ENCODE measurements at regions not wholly inside any gene's neighbourhood (a gene's known extent, or its start where the extent isn't known, plus 50 kb on each side); places are given as distances from the start of the nearest gene placed in this dataset.
"Not testable (repeated sequence)": the region's sequence is repeated elsewhere in the genome, so short reads cannot be mapped to it uniquely, and the experiment has no call there.

DNA sequence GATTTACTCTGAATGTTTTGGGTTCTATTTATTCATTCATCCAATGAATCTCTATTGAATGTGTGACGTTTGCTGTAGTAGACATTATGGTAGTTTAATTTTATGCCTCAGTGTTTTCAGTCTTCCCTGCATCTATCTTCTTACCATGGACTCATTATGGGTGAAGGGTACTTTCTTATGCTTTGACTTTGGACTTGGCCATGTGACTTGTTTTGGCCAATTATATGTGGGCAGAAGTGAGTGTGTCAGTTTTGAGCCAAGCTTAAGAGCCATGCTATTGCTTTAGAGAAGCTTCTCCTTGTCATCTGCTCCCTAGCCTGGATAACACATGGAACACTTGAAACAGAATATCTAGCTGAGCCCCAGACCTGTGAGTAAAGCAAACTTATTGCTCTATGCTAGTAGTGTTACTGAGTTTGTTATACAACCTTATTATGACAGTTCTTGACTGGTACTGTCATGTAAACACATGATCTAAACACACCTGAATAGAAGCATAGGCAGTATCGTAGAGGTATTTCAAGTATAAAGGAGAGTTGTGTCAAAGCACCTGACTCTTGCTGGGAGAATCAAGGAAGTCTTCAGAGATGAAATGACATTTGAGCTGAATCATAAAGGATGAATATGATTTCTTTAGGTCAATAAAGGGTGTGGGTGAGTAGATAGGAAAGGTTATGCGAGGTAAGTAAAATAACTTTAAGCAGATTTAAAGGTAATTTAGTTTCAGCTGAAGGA, 128.4 kb downstream of the NAA11 start:
- 100% methylated on average over 1 of the region's 3 CpGs for WGBS (ENCODE audit: extremely low coverage, insufficient read length, low lambda C conversion rate)
- H3K56ac ChIP-seq (ENCODE audit: insufficient read length, low read depth, low read length), result no peak overlapping the region
- no peak overlapping the region for H2BK12ac ChIP-seq (ENCODE audit: insufficient read length, low read depth, low read length)

DNA sequence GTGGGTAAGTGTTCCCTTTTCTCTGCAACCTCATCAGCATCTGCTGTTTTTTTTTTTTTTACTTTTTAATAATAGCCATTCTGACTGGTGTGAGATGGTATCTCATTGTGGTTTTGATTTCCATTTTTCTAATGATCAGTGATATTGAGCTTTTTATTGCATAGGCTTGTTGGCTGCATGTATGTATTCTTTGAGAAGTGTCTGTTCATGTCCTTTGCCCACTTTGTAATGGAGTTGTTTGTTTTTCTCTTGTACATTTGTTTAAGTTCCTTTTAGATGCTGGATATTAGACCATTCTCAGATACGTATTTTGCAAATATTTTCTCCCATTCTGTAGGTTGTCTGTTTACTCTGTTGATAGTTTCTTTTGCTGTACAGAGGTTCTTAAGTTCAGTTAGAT, 134.6 kb downstream of the NAA11 start:
- not testable (repeated sequence) for H2AK5ac ChIP-seq (ENCODE audit: insufficient read length, low read length); DNase-seq; H2AFZ ChIP-seq (ENCODE audit: low read length); H3K4me1 Mint-ChIP-seq; H3K4me2 ChIP-seq (ENCODE audit: insufficient read depth, insufficient read length, low read length); H2BK20ac ChIP-seq (ENCODE audit: low read depth, low read length, poor library complexity, severe bottlenecking); H3K18ac ChIP-seq (ENCODE audit: insufficient read length, low read depth, low read length); H3K23me2 ChIP-seq (ENCODE audit: insufficient read length, low read depth, low read length, poor library complexity, severe bottlenecking); H3K14ac ChIP-seq (ENCODE audit: insufficient read depth, low read length); H3K4me1 ChIP-seq (ENCODE audit: insufficient read depth, low read length); H4K5ac ChIP-seq (ENCODE audit: insufficient read length, low read depth, low read length); H3K4ac ChIP-seq (ENCODE audit: low read depth, low read length); H2BK12ac ChIP-seq (ENCODE audit: insufficient read length, low read depth, low read length); H3K27me3 ChIP-seq (ENCODE audit: insufficient read depth, low read length); H3K56ac ChIP-seq (ENCODE audit: insufficient read length, low read depth, low read length); H4K8ac ChIP-seq (replicated peaks; ENCODE audit: insufficient read length, low read depth, low read length); H4K91ac ChIP-seq (ENCODE audit: insufficient read length, low read depth, low read length); H4K20me1 ChIP-seq (ENCODE audit: control insufficient read depth, insufficient read depth, insufficient read length); H3K27ac Mint-ChIP-seq; H3K9me3 ChIP-seq (ENCODE audit: control insufficient read depth, low read depth, low read length); H2BK120ac ChIP-seq (ENCODE audit: low read depth, low read length, poor library complexity, severe bottlenecking); H2BK15ac ChIP-seq (ENCODE audit: low read depth, low read length); H2BK5ac ChIP-seq (ENCODE audit: insufficient read length, low read length); H3K27me3 Mint-ChIP-seq (ENCODE audit: low read depth); H3T11ph ChIP-seq (ENCODE audit: low read length); H3K79me2 ChIP-seq (ENCODE audit: insufficient read depth, low read length); H3K79me1 ChIP-seq (ENCODE audit: insufficient read depth, low read depth, low read length, poor library complexity, severe bottlenecking); H3K27ac ChIP-seq (ENCODE audit: insufficient read length, low read depth, low read length); H3K23ac ChIP-seq (ENCODE audit: insufficient read length, low read depth, low read length); H3K4me3 Mint-ChIP-seq; H3K9ac ChIP-seq (ENCODE audit: extremely low read depth, insufficient read length, low read length)
- WGBS (ENCODE audit: extremely low coverage, insufficient read length, low lambda C conversion rate), result no CpG with 5 or more reads among the region's 1 CpG
- Mint-ChIP-seq H3K36me3 (ENCODE audit: insufficient read depth in 1 of 3, low read depth in 3 of 3) (peaks cover 2 to 16% (median 10%) of the 10 kb centered on the region in 3 experiments; a peak in 6 of 7 replicates), H3K9me3 (peaks cover 12 to 19% of the 10 kb centered on the region in 2 experiments)

More for the DNA sequence above, 128.4 kb downstream of the NAA11 start:
- Histone ChIP-seq H3K14ac (ENCODE audit: insufficient read depth, low read length) (no peak overlapping the region), H3T11ph (ENCODE audit: low read length) (no peak overlapping the region), H3K27me3 (ENCODE audit: insufficient read depth, low read length) (no peaks in the 10 kb centered on the region), H3K79me2 (ENCODE audit: insufficient read depth, low read length) (no peaks in the 10 kb centered on the region), H3K23ac (ENCODE audit: insufficient read length, low read depth, low read length) (no peak overlapping the region), H2BK15ac (ENCODE audit: low read depth, low read length) (no peak overlapping the region), H2BK5ac (ENCODE audit: insufficient read length, low read length) (no peak overlapping the region), H3K27ac (ENCODE audit: insufficient read length, low read depth, low read length) (no peak overlapping the region), H3K4ac (ENCODE audit: low read depth, low read length) (no peak overlapping the region), H2AFZ (ENCODE audit: low read length) (no peak overlapping the region), H4K5ac (ENCODE audit: insufficient read length, low read depth, low read length) (no peak overlapping the region), H2BK20ac (ENCODE audit: low read depth, low read length, poor library complexity, severe bottlenecking) (no peak overlapping the region), H2AK5ac (ENCODE audit: insufficient read length, low read length) (no peak overlapping the region), H4K91ac (ENCODE audit: insufficient read length, low read depth, low read length) (no peak overlapping the region), H4K20me1 (ENCODE audit: control insufficient read depth, insufficient read depth, insufficient read length) (no peaks in the 10 kb centered on the region), H3K79me1 (ENCODE audit: insufficient read depth, low read depth, low read length, poor library complexity, severe bottlenecking) (no peaks in the 10 kb centered on the region), H3K18ac (ENCODE audit: insufficient read length, low read depth, low read length) (no peak overlapping the region), H3K9ac (ENCODE audit: extremely low read depth, insufficient read length, low read length) (no peak overlapping the region), H4K8ac (replicated peaks; ENCODE audit: insufficient read length, low read depth, low read length) (no peak overlapping the region), H2BK120ac (ENCODE audit: low read depth, low read length, poor library complexity, severe bottlenecking) (no peak overlapping the region), H3K23me2 (ENCODE audit: insufficient read length, low read depth, low read length, poor library complexity, severe bottlenecking) (no peaks in the 10 kb centered on the region), H3K4me2 (ENCODE audit: insufficient read depth, insufficient read length, low read length) (no peak overlapping the region), H3K9me3 (ENCODE audit: control insufficient read depth, low read depth, low read length) (no peaks in the 10 kb centered on the region), H3K4me1 (ENCODE audit: insufficient read depth, low read length) (peaks cover 4% of the 10 kb centered on the region)
- Mint-ChIP-seq H3K27me3 (ENCODE audit: low read depth) (no peaks in the 10 kb centered on the region; the same call in 1 of the 2 replicates), H3K36me3 (ENCODE audit: insufficient read depth in 1 of 3, low read depth in 3 of 3) (no peaks in the 10 kb centered on the region), H3K4me3 (no peak overlapping the region), H3K27ac (no peak overlapping the region), H3K9me3 (no peaks in the 10 kb centered on the region), H3K4me1 (peaks cover 6 to 9% of the 10 kb centered on the region in 2 experiments; a peak in 2 of 4 replicates)
- TF ChIP-seq, protein P1, sequence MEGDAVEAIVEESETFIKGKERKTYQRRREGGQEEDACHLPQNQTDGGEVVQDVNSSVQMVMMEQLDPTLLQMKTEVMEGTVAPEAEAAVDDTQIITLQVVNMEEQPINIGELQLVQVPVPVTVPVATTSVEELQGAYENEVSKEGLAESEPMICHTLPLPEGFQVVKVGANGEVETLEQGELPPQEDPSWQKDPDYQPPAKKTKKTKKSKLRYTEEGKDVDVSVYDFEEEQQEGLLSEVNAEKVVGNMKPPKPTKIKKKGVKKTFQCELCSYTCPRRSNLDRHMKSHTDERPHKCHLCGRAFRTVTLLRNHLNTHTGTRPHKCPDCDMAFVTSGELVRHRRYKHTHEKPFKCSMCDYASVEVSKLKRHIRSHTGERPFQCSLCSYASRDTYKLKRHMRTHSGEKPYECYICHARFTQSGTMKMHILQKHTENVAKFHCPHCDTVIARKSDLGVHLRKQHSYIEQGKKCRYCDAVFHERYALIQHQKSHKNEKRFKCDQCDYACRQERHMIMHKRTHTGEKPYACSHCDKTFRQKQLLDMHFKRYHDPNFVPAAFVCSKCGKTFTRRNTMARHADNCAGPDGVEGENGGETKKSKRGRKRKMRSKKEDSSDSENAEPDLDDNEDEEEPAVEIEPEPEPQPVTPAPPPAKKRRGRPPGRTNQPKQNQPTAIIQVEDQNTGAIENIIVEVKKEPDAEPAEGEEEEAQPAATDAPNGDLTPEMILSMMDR (conservative IDR thresholded peaks at IDR 0.05), result no peak
- DNase-seq, result no peak

All from H9 (cell line).